Occipital lobe (tissue), 1 donor: ENCODE measurements at regions not wholly inside any gene's neighbourhood (a gene's known extent, or its start where the extent isn't known, plus 50 kb on each side); places are given as distances from the start of the nearest gene placed in this dataset.
A peak's percentile ranks its signal among the peaks of the same experiment; 100 is the strongest.
"Not testable (repeated sequence)": the region's sequence is repeated elsewhere in the genome, so short reads cannot be mapped to it uniquely, and the experiment has no call there.

Experiments
- DNase-seq: peaks from one replicate; lab custom pipeline; 2025; lab: John Stamatoyannopoulos, UW

DNA sequence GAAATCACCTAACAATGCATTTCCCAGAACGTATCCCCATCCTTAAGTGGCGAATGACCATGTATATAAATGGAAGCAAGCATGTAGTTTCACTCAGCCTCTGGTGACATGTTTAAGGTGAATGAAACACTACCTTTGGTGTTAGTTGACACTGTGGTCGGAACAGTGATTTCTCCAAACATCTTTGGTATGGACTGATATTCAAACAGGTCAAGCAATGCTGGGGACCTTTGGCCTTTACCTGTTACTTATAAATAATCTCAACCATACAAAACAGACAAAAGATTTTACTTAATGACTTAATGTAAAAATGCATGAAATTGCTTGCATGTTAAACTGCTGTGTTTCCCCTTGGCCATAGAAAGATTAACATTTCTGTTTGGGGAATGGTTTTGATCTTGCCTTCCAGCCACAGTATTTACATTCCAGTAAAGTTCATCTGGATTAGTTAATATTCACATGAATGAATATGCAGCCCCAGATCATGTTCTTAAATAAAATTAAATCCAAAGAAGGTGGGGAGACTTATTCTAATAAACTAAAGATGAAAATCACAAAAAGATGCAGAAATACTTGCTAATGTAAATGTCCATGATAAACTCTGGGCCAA is 74.4 kb upstream of the HES1 start:
- DNase-seq: no peak

DNA sequence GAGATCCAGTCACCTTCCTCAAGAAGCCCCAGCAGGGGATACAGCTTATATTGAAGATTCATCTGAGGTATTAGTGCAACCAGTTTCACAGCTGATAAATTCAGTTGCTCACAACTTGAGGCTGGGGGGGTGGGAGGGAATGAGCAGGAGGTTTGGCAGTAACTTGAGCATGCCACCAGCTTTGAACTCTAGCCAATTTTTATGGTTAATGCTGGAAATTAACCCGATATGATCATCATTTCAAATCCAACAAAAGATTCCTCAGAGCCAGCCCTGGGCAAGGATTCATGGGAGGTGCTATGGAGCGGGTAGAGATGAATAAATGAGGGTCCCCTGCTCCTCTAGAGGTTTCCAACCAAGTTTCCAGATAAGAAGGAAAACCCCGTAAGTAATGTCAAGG is 73.1 kb upstream of the HES1 start:
- DNase-seq: no peak

GRCh38 chr3:194064380-194065332 is 71.3 kb upstream of the HES1 start:
- no peak for DNase-seq

DNA sequence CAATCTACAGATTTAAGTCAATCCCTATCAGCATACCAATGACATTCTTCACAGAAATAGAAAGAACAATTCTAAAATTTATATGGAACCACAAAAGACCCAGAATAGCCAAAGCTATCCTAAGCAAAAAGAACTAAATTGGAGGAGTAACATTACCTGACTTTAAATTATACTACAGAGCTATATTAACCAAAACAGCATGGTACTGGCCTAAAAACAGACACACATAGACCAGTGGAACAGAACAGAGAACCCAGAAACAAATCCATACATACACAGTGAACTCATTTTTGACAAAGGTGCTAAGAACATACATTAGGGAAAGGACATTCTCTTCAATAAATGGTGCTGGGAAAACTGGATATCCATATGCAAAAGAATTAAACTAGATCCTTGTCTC is 68.6 kb upstream of the HES1 start:
- DNase-seq: not testable (repeated sequence)

DNA sequence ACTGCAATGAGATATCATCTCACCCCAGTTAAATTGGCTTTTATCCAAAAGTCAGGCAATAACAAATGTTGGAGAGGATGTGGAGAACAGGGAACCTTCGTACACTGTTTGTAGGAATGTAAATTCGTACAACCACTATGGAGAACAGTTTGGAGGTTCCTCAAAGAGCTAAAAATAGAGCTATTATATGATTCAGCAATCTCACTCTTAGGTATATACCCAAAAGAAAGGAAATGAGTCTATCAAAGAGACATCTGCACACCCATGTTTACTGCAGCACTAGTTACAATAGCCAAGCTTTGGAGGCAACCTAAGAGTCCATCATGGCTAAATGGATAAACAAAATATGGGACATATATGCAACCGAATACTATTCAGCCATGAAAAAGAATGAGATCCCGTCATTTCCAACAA is 68.0 kb upstream of the HES1 start:
- DNase-seq: no peak

DNA sequence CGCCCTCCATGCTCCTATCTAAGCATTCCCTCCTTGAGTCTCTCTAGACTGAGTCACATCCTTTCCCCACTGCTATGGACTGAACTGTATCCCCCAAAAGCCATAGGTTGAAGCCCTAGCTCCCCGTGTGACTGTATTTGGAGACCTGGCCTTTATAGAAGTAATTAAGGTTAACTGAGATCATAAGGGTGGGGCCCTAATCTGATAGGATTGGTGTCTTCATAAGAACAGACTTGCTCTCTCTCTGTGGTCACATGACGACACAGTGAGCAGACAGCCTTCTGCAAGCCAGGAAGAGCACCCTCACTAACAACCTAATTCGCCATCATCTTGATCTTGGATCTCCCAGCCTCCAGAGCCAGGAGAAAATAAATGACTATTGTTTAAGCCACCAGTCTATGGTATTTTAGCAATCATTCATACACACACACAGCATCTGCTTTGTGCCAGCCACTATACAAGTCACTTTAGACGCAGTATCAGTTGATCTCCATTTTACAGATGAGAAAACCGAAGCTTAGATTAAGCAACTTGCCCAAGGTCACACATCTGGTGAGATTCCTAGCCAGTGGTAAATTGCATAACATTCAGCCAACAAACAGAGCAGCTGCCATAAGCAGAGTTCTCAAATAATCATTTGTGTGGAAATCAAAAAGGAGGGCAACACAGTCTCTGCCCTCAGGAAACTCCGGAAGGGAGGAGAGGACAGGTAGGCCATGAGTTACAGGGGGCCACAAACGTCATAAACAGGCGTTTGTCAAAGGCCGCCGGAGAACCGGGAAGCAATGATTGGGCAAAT is 66.3 kb upstream of the HES1 start:
- no peak for DNase-seq

- DNase-seq: no peak
These were observed 65.7 kb upstream of the HES1 start for GRCh38 chr3:194070220-194070633.

DNA sequence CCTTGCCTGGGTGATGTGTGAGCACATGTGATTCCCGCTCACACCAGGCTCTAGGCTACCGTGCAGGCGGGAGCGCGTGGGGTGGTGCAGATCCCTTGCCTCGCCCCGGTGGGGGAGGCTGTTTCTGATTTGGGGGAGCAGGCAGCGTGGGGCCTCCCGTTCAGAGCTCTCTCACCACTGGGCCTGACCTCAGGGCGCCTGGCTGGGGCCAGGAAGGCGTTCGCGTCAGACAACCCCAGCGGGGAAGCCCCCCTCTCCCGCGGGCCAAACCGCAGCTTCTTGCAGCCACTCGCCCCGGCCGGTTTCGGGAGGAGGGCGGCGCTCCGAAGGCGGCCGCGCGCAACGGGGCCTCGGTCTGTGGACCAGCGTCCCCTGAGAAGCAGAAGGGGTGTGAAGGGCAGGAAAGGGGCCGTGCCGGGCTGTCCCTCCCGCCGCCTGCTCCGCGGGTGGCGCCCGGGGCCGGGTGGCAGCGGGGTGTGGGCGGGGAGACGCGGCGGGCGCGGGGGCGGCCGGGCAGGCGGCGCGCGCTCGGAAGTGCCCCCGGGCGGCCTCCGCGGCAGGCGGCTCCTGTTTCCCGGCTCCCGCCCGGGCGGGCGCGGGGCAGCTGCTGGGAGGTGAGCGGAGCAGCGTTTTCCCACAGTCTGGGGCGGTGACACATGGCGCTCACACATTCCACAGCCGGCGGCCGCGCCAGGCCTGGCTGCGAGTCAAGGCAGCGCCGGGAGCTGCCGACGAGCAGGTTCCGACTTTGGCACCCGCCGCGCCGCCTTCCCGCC is 65.1 kb upstream of the HES1 start:
- peak; percentile 63 for DNase-seq

GRCh38 chr3:194072097-194072428 is 63.9 kb upstream of the HES1 start:
- no peak for DNase-seq

DNA sequence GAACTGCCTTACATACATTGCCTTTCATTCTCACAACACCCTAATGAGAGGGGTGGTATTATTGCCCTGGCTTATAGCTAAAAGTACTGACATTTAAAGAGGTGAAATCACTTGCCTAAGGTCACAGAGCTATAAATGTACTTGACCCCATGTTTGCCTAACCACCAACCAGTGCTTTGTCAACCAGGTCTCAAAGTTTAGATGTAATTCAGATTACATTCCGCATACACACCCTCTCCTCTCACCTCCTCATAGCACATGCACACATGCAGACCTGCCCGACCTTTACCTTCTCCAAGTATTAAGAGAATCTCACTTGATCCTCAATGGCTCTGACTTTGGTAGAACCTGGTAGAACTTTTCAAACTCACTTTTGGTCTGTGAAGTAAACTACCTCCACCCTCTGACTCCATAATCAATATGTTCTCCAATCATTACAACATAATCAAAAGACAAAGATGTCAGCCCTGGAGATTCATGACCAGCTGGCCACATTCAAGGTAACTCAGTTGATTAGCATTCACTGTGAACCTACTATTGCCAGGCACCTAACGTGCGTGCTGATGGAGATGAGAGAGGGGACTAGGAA is 63.2 kb upstream of the HES1 start:
- DNase-seq: no peak

DNA sequence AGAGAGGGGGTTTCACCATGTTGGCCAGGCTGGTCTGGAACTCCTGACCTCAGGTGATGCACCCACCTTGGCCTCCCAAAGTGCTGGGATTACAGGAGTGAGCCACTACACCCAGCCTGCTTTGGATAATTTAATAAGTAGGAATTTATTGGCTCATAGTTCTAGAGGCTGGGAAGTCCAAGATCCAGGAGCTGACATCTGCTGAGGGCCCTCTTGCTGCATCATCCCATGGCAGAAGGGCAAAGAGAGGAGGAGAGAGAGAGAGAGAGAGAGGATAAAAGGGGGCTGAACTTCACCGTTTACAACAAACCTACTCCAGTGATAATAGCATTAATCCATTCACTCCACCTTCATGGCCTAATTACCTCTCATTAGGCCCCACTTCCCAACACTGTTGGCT is 62.0 kb upstream of the HES1 start:
- DNase-seq: no peak

GRCh38 chr3:194075088-194075615 is 60.8 kb upstream of the HES1 start:
- DNase-seq: no peak

GRCh38 chr3:194075802-194076460 is 60.0 kb upstream of the HES1 start:
- DNase-seq: no peak

DNA sequence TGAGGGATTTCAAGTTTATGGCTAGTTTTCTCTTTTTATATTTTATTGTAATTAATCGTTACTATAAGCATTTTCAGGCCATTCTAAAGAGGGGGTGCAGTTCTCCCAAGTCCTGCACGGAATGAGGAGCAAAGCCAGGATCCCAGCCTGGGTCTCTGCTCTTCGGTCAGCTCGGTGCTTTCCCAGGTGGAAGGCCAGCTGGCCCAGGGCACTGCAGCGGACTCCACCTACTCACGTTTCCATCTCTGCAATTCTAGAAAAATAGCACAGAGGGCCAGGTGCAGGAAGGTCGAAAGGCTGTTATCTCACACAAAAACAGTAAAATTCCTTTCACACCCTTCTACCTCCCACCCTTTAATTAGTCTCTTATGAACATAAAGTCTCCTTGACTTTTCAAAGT is 59.5 kb upstream of the HES1 start:
- DNase-seq: no peak

DNA sequence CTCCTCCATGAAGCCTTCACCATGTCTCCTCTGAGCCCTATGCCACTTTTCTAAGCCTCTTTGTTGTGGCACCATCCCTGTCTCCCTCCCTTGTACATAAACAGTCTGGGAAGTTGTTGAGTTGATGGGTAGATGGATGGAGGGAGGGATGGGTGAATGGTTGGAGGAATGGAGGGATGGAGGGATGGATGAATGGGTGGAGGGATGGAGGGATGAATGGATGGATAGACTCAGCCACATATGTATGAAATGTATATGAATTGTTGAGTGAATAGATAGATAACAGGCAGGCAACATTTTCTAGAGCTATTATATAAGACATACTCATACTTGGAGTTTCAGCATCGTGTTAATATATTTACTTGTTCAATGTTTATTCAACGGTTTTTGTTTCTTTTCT is 58.3 kb upstream of the HES1 start:
- DNase-seq: no peak

- DNase-seq: no peak
These were observed 57.7 kb upstream of the HES1 start for GRCh38 chr3:194078045-194078821.

DNA sequence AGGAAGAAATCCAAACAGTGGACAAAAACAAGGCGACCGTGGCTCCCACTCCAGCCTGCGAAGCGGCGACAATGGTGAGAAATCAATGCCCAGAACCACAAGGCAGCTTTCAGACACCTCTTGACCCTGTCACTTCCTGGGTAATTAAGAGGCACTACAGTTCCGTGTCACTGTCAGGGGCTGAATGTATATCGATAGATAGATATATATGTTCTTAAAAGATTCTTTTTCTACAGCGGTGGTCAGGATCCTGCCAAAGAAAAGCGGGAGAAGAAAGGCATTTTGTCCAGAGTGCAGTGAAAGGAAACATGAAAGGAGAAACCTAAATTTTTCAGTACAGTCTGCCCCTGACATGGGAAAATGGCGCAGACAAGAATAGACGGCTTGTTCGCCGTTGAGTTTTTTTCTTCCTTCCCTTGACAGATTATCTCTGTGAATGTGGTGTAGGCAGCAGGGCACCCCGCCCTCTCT is 56.2 kb upstream of the HES1 start:
- DNase-seq: no peak

- no peak for DNase-seq
These were observed 55.5 kb upstream of the HES1 start for GRCh38 chr3:194080436-194080835.
